ENCODE measurements at regions not wholly inside any gene's neighbourhood (a gene's known extent, or its start where the extent isn't known, plus 50 kb on each side); places are given as distances from the start of the nearest gene placed in this dataset.

GRCh38 chr2:501130-501529 is 176.1 kb downstream of the TMEM18 start:
- H3K27ac Mint-ChIP-seq: no peak overlapping the region
- TF ChIP-seq CTCF (IDR thresholded peaks at IDR 0.05): no peak
- H3K4me1 Mint-ChIP-seq (ENCODE audit: low read depth): no peaks in the 10 kb centered on the region
- H3K9me3 Mint-ChIP-seq: peaks cover 67% of the 10 kb centered on the region
- peaks cover 11% of the 10 kb centered on the region for H3K36me3 Mint-ChIP-seq (ENCODE audit: low read depth)
- H3K27me3 Mint-ChIP-seq (ENCODE audit: insufficient read depth): peaks cover 2% of the 10 kb centered on the region
- no peak for DNase-seq
- no peak overlapping the region for H3K4me3 Mint-ChIP-seq

GRCh38 chr2:499726-500125 is 177.5 kb downstream of the TMEM18 start:
- H3K36me3 Mint-ChIP-seq (ENCODE audit: low read depth): peaks cover 11% of the 10 kb centered on the region
- peaks cover 72% of the 10 kb centered on the region for H3K9me3 Mint-ChIP-seq
- TF ChIP-seq CTCF (IDR thresholded peaks at IDR 0.05): no peak
- no peaks in the 10 kb centered on the region for H3K4me1 Mint-ChIP-seq (ENCODE audit: low read depth)
- no peak overlapping the region for H3K27ac Mint-ChIP-seq
- no peak overlapping the region for H3K4me3 Mint-ChIP-seq
- H3K27me3 Mint-ChIP-seq (ENCODE audit: insufficient read depth): peaks cover 2% of the 10 kb centered on the region
- DNase-seq: no peak

- Mint-ChIP-seq H3K27ac (no peak overlapping the region), H3K9me3 (peaks cover 75% of the 10 kb centered on the region), H3K27me3 (ENCODE audit: insufficient read depth) (peaks cover 2% of the 10 kb centered on the region), H3K4me3 (no peak overlapping the region), H3K36me3 (ENCODE audit: low read depth) (peaks cover 11% of the 10 kb centered on the region), H3K4me1 (ENCODE audit: low read depth) (no peaks in the 10 kb centered on the region)
- TF ChIP-seq CTCF (IDR thresholded peaks at IDR 0.05): no peak
- DNase-seq: no peak
These were observed 178.6 kb downstream of the TMEM18 start for GRCh38 chr2:498493-499178.

- Mint-ChIP-seq H3K36me3 (ENCODE audit: low read depth) (peaks cover 11% of the 10 kb centered on the region), H3K27ac (no peak overlapping the region), H3K4me3 (no peak overlapping the region), H3K27me3 (ENCODE audit: insufficient read depth) (peaks cover 2% of the 10 kb centered on the region), H3K4me1 (ENCODE audit: low read depth) (no peaks in the 10 kb centered on the region), H3K9me3 (peaks cover 73% of the 10 kb centered on the region)
- DNase-seq: no peak
- TF ChIP-seq CTCF (IDR thresholded peaks at IDR 0.05): no peak
These were observed 179.3 kb downstream of the TMEM18 start for GRCh38 chr2:497770-498492.

GRCh38 chr2:496729-497128 is 180.5 kb downstream of the TMEM18 start:
- TF ChIP-seq CTCF (IDR thresholded peaks at IDR 0.05): no peak
- no peak for DNase-seq
- H3K27ac Mint-ChIP-seq: no peak overlapping the region
- H3K4me1 Mint-ChIP-seq (ENCODE audit: low read depth): no peaks in the 10 kb centered on the region
- H3K36me3 Mint-ChIP-seq (ENCODE audit: low read depth): peaks cover 11% of the 10 kb centered on the region
- peaks cover 72% of the 10 kb centered on the region for H3K9me3 Mint-ChIP-seq
- H3K4me3 Mint-ChIP-seq: no peak overlapping the region
- peaks cover 2% of the 10 kb centered on the region; the same call in 1 of the 2 replicates for H3K27me3 Mint-ChIP-seq (ENCODE audit: insufficient read depth)

Measured in HFFc6 (cell line).